LNCAP (cell line): ENCODE measurements at regions not wholly inside any gene's neighbourhood (a gene's known extent, or its start where the extent isn't known, plus 50 kb on each side); places are given as distances from the start of the nearest gene placed in this dataset.

Experiments used
- CTCF ChIP-seq: fragments of 450-650 bp; IDR thresholded peaks from 2 replicates; pipeline ENCODE4 v1.5.1; 2017; ENCODE audit warnings: mild to moderate bottlenecking

GRCh38 chr11:45565446-45565988, 99.9 kb downstream of the CHST1 start:
- TF ChIP-seq CTCF, result no peak

GRCh38 chr11:45563810-45564209, 101.6 kb downstream of the CHST1 start:
- no peak for TF ChIP-seq CTCF

GRCh38 chr11:45563171-45563570, 102.3 kb downstream of the CHST1 start:
- no peak for TF ChIP-seq CTCF

- no peak for TF ChIP-seq CTCF
These were observed 104.5 kb downstream of the CHST1 start for GRCh38 chr11:45560913-45561281.

- no peak for TF ChIP-seq CTCF
These were observed 105.1 kb downstream of the CHST1 start for GRCh38 chr11:45560155-45560912.

GRCh38 chr11:45556851-45557707, 108.3 kb downstream of the CHST1 start:
- TF ChIP-seq CTCF, result no peak

GRCh38 chr11:45554230-45554967, 111.0 kb downstream of the CHST1 start:
- TF ChIP-seq CTCF, result no peak
